Nephron (organoid): ENCODE measurements at regions not wholly inside any gene's neighbourhood (a gene's known extent, or its start where the extent isn't known, plus 50 kb on each side); places are given as distances from the start of the nearest gene placed in this dataset.

Source experiments
- H3K27ac Mint-ChIP-seq, 3 experiments: 2 replicates each; pipeline ENCODE4 v1.8.0; 2020; ENCODE audit warnings: mixed read lengths in 3 of 3, mild to moderate bottlenecking in 2 of 3, moderate library complexity in 1 of 3
- H3K27me3 Mint-ChIP-seq: 2 replicates; pipeline ENCODE4 v1.8.0; 2021; ENCODE audit warnings: low read depth, mild to moderate bottlenecking, moderate library complexity, mixed read lengths
- H3K36me3 Mint-ChIP-seq: 2 replicates; pipeline ENCODE4 v1.8.0; 2020; ENCODE audit warnings: low read depth, mixed read lengths
- H3K4me1 Mint-ChIP-seq: 2 replicates; pipeline ENCODE4 v1.8.0; 2020; ENCODE audit warnings: mixed read lengths
- H3K4me3 Mint-ChIP-seq, 3 experiments: 2 replicates each; pipeline ENCODE4 v1.8.0; 2020; ENCODE audit warnings: mild to moderate bottlenecking in 3 of 3, mixed read lengths in 3 of 3, moderate library complexity in 2 of 3
- H3K9me3 Mint-ChIP-seq: 2 replicates; pipeline ENCODE4 v1.8.0; 2020; ENCODE audit warnings: mixed read lengths
- TF ChIP-seq, protein P1 (sequence below), 3 experiments: fragments of 200-600 bp; sonication (generic); IDR thresholded peaks; one replicate each; pipeline ENCODE4 v1.5.0; 2021; ENCODE audit warnings: antibody characterized with exemption in 3 of 3; ENCODE audit not compliant: unreplicated experiment in 3 of 3

DNA sequence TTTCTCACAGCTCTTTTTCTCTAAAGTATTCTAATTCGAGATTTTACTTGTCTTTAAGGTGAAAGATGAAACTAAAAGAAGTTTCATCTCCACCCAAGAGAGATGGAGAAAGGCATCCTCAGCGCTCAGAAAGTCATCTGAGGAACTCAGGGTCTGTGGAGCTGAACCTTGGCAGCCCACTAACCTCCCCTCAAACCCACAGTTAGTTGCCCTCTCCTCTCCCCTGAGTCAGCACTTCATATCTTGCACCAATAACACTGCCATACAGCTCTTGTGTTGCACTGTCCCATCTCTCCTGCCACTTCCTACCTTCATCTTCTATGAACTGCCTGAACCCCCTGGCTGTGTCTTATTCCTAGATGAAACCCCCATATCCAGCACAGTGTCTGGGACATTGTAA, 184.8 kb downstream of the RAB28 start:
- Mint-ChIP-seq H3K27me3 (no peaks in the 10 kb centered on the region), H3K27ac (no peak overlapping the region), H3K4me3 (no peak overlapping the region), H3K36me3 (peaks cover 38% of the 10 kb centered on the region), H3K4me1 (no peaks in the 10 kb centered on the region), H3K9me3 (peaks cover 26% of the 10 kb centered on the region)
- TF ChIP-seq, protein P1, sequence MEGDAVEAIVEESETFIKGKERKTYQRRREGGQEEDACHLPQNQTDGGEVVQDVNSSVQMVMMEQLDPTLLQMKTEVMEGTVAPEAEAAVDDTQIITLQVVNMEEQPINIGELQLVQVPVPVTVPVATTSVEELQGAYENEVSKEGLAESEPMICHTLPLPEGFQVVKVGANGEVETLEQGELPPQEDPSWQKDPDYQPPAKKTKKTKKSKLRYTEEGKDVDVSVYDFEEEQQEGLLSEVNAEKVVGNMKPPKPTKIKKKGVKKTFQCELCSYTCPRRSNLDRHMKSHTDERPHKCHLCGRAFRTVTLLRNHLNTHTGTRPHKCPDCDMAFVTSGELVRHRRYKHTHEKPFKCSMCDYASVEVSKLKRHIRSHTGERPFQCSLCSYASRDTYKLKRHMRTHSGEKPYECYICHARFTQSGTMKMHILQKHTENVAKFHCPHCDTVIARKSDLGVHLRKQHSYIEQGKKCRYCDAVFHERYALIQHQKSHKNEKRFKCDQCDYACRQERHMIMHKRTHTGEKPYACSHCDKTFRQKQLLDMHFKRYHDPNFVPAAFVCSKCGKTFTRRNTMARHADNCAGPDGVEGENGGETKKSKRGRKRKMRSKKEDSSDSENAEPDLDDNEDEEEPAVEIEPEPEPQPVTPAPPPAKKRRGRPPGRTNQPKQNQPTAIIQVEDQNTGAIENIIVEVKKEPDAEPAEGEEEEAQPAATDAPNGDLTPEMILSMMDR (IDR thresholded peaks at IDR 0.05; ENCODE audit: unreplicated experiment in 3 of 3) = no peak

GRCh38 chr4:13298655-13299054, 185.5 kb downstream of the RAB28 start:
- H3K9me3 Mint-ChIP-seq = peaks cover 26% of the 10 kb centered on the region
- H3K27me3 Mint-ChIP-seq = no peaks in the 10 kb centered on the region
- no peak overlapping the region for H3K4me3 Mint-ChIP-seq
- no peak overlapping the region for H3K27ac Mint-ChIP-seq
- TF ChIP-seq, protein P1 (IDR thresholded peaks at IDR 0.05; ENCODE audit: unreplicated experiment in 3 of 3) = no peak
- H3K4me1 Mint-ChIP-seq = no peaks in the 10 kb centered on the region
- H3K36me3 Mint-ChIP-seq = peaks cover 38% of the 10 kb centered on the region

- no peak overlapping the region for H3K4me3 Mint-ChIP-seq
- peaks cover 26% of the 10 kb centered on the region for H3K9me3 Mint-ChIP-seq
- no peak overlapping the region for H3K27ac Mint-ChIP-seq
- H3K27me3 Mint-ChIP-seq = no peaks in the 10 kb centered on the region
- no peaks in the 10 kb centered on the region for H3K4me1 Mint-ChIP-seq
- TF ChIP-seq, protein P1 (IDR thresholded peaks at IDR 0.05; ENCODE audit: unreplicated experiment in 3 of 3) = no peak
- peaks cover 47% of the 10 kb centered on the region for H3K36me3 Mint-ChIP-seq
These were observed 187.2 kb downstream of the RAB28 start for GRCh38 chr4:13296986-13297385.

- TF ChIP-seq, protein P1 (IDR thresholded peaks at IDR 0.05; ENCODE audit: unreplicated experiment in 3 of 3) = no peak
- H3K27ac Mint-ChIP-seq = peak overlapping the region in 2 of 3 experiments; percentile 58 to 68
- H3K4me3 Mint-ChIP-seq = no peak overlapping the region
- no peaks in the 10 kb centered on the region for H3K27me3 Mint-ChIP-seq
- H3K4me1 Mint-ChIP-seq = no peaks in the 10 kb centered on the region
- H3K9me3 Mint-ChIP-seq = peaks cover 18% of the 10 kb centered on the region
- H3K36me3 Mint-ChIP-seq = peaks cover 38% of the 10 kb centered on the region
These were observed 189.1 kb downstream of the RAB28 start for GRCh38 chr4:13294961-13295605.

GRCh38 chr4:13292372-13292771, 191.8 kb downstream of the RAB28 start:
- no peak overlapping the region for H3K27ac Mint-ChIP-seq
- TF ChIP-seq, protein P1 (IDR thresholded peaks at IDR 0.05; ENCODE audit: unreplicated experiment in 3 of 3) = no peak
- no peaks in the 10 kb centered on the region for H3K27me3 Mint-ChIP-seq
- no peaks in the 10 kb centered on the region for H3K4me1 Mint-ChIP-seq
- peaks cover 27% of the 10 kb centered on the region for H3K36me3 Mint-ChIP-seq
- no peak overlapping the region for H3K4me3 Mint-ChIP-seq
- peaks cover 24% of the 10 kb centered on the region for H3K9me3 Mint-ChIP-seq

DNA sequence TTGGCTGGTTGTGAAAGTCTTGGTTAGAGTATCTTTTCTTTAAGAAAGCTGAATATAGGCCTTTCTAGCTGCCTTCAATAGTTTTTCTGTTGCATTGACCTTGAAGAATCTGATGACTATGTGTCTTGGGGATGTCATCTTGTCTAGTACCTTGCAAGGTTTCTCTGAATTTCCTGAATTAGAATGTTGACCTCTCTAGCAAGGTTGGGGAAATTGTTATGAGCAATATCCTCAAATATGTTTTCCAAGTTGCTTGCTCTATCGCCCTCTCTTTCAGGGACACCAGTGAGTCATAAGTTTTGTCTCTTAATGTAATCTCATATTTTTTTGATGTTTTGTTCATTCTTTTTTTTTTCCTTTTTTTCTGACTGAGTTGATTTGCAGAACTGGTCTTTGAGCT, 194.7 kb downstream of the RAB28 start:
- TF ChIP-seq, protein P1 (IDR thresholded peaks at IDR 0.05; ENCODE audit: unreplicated experiment in 3 of 3) = no peak
- peaks cover 39% of the 10 kb centered on the region for H3K9me3 Mint-ChIP-seq
- H3K27me3 Mint-ChIP-seq = no peaks in the 10 kb centered on the region
- no peaks in the 10 kb centered on the region for H3K4me1 Mint-ChIP-seq
- no peak overlapping the region for H3K27ac Mint-ChIP-seq
- peaks cover 23% of the 10 kb centered on the region for H3K36me3 Mint-ChIP-seq
- H3K4me3 Mint-ChIP-seq = no peak overlapping the region
